Endothelial cell (in vitro differentiated cells): ENCODE measurements at regions not wholly inside any gene's neighbourhood (a gene's known extent, or its start where the extent isn't known, plus 50 kb on each side); places are given as distances from the start of the nearest gene placed in this dataset.

ENCODE experiments used
- DNase-seq: peaks from one replicate; pipeline ENCODE4 v3.0.0; 2021; ENCODE audit warnings: low spot score
- H3K27ac Mint-ChIP-seq: one replicate; pipeline ENCODE4 v1.8.0; 2021; ENCODE audit warnings: mixed read lengths, inconsistent platforms; ENCODE audit not compliant: unreplicated experiment
- H3K27me3 Mint-ChIP-seq: one replicate; pipeline ENCODE4 v1.8.0; 2021; ENCODE audit warnings: mild to moderate bottlenecking, moderate library complexity, mixed read lengths, inconsistent platforms; ENCODE audit not compliant: unreplicated experiment
- H3K36me3 Mint-ChIP-seq: one replicate; pipeline ENCODE4 v1.8.0; 2021; ENCODE audit warnings: mild to moderate bottlenecking, low read depth, mixed read lengths, inconsistent platforms; ENCODE audit not compliant: unreplicated experiment
- H3K4me1 Mint-ChIP-seq: one replicate; pipeline ENCODE4 v1.8.0; 2021; ENCODE audit warnings: mild to moderate bottlenecking, mixed read lengths, inconsistent platforms; ENCODE audit not compliant: unreplicated experiment
- H3K4me3 Mint-ChIP-seq: one replicate; pipeline ENCODE4 v1.8.0; 2021; ENCODE audit warnings: mild to moderate bottlenecking, mixed read lengths, inconsistent platforms; ENCODE audit not compliant: unreplicated experiment
- H3K9me3 Mint-ChIP-seq: one replicate; pipeline ENCODE4 v1.8.0; 2021; ENCODE audit warnings: mixed read lengths, inconsistent platforms; ENCODE audit not compliant: unreplicated experiment
- CTCF ChIP-seq: fragments of 200-600 bp; sonication (generic); IDR thresholded peaks from one replicate; pipeline ENCODE4 v1.5.0; 2021; ENCODE audit warnings: antibody characterized with exemption; ENCODE audit not compliant: unreplicated experiment

DNA sequence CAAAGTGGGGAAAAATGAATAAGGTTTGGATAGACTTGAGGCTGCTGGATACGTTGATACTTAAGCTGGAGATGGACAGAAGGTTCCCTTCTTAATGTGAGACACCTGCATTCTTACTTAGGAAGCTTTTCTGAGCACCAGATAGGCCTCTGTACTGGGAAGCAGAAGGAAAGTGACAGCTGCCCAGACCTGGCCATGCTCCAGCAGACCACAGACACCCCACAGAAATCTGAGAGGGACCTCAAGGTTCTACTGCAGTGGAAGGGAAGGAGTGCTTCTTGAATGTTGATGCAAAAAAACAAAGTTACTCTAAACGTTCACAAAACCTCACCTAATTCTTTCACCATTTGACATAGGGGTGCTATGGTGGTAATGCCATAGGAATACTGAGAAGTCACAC lies 642.1 kb upstream of the ID2 start:
- no peak overlapping the region for H3K4me3 Mint-ChIP-seq
- H3K27me3 Mint-ChIP-seq, result peaks cover 5% of the 10 kb centered on the region
- DNase-seq, result no peak
- no peak for TF ChIP-seq CTCF
- no peaks in the 10 kb centered on the region for H3K9me3 Mint-ChIP-seq
- peaks cover 10% of the 10 kb centered on the region for H3K36me3 Mint-ChIP-seq
- no peak overlapping the region for H3K27ac Mint-ChIP-seq
- no peaks in the 10 kb centered on the region for H3K4me1 Mint-ChIP-seq

DNA sequence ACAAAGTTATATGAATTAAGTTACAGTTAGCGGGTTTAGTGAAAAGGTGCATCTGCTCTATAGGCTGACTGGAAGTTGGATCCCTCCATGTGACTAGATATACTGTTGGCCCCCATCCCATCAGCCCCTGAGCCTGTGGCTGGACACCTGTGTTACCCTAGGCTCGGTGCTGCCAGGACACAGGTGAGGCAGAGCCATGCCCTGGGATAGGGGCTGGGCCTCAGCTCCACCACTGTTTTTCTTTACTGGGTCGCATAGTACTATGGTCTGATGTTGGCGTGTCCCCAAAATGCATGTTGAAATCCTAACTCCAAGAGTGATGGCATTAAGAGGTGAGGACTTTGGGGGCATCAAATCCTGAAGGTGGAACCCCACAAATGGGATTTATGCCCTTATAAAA lies 638.6 kb upstream of the ID2 start:
- TF ChIP-seq CTCF, result no peak
- DNase-seq, result no peak
- H3K36me3 Mint-ChIP-seq, result peaks cover 10% of the 10 kb centered on the region
- no peak overlapping the region for H3K27ac Mint-ChIP-seq
- peaks cover 9% of the 10 kb centered on the region for H3K27me3 Mint-ChIP-seq
- H3K4me1 Mint-ChIP-seq, result no peaks in the 10 kb centered on the region
- H3K9me3 Mint-ChIP-seq, result no peaks in the 10 kb centered on the region
- H3K4me3 Mint-ChIP-seq, result no peak overlapping the region

- no peak for TF ChIP-seq CTCF
- Mint-ChIP-seq H3K36me3 (peaks cover 10% of the 10 kb centered on the region), H3K4me1 (no peaks in the 10 kb centered on the region), H3K27me3 (peaks cover 8% of the 10 kb centered on the region), H3K9me3 (no peaks in the 10 kb centered on the region), H3K27ac (no peak overlapping the region), H3K4me3 (no peak overlapping the region)
- DNase-seq, result no peak
Observed at GRCh38 chr2:8044046-8044594, 637.7 kb upstream of the ID2 start.

GRCh38 chr2:8045081-8045614 lies 636.7 kb upstream of the ID2 start:
- H3K27ac Mint-ChIP-seq, result no peak overlapping the region
- H3K9me3 Mint-ChIP-seq, result no peaks in the 10 kb centered on the region
- H3K4me1 Mint-ChIP-seq, result no peaks in the 10 kb centered on the region
- H3K27me3 Mint-ChIP-seq, result peaks cover 8% of the 10 kb centered on the region
- H3K4me3 Mint-ChIP-seq, result no peak overlapping the region
- TF ChIP-seq CTCF, result no peak
- DNase-seq, result no peak
- H3K36me3 Mint-ChIP-seq, result peaks cover 10% of the 10 kb centered on the region

GRCh38 chr2:8046849-8047248 lies 635.0 kb upstream of the ID2 start:
- Mint-ChIP-seq H3K27ac (no peak overlapping the region), H3K9me3 (no peaks in the 10 kb centered on the region), H3K36me3 (peaks cover 6% of the 10 kb centered on the region), H3K27me3 (peaks cover 10% of the 10 kb centered on the region), H3K4me1 (no peaks in the 10 kb centered on the region), H3K4me3 (no peak overlapping the region)
- no peak for DNase-seq
- no peak for TF ChIP-seq CTCF
